ENCODE measurements at regions not wholly inside any gene's neighbourhood (a gene's known extent, or its start where the extent isn't known, plus 50 kb on each side); places are given as distances from the start of the nearest gene placed in this dataset.
A peak's percentile ranks its signal among the peaks of the same experiment; 100 is the strongest.

GRCh38 chr6:40685862-40686261 lies 98.7 kb upstream of the LRFN2 start:
- Mint-ChIP-seq H3K27ac (no peak overlapping the region), H3K4me3 (peak overlapping the region in 1 of 10 donors; percentile 39), H3K27me3 (peaks cover 9 to 30% (median 21%) of the 10 kb centered on the region in 5 donors), H3K36me3 (peaks cover 0 to 7% (median 0%) of the 10 kb centered on the region in 5 donors), H3K9me3 (peaks cover 2 to 13% (median 6%) of the 10 kb centered on the region in 11 donors), H3K4me1 (peaks cover 0 to 1% (median 0%) of the 10 kb centered on the region in 7 donors)
- Histone ChIP-seq H3K4me3 (ENCODE audit: low read length) (no peak overlapping the region), H3K27ac (ENCODE audit: low read depth, low read length) (no peak overlapping the region), H3K9me3 (ENCODE audit: control insufficient read depth in 2 of 3, low read length in 3 of 3) (peaks cover 0 to 10% (median 0%) of the 10 kb centered on the region in 3 experiments), H3K36me3 (ENCODE audit: control insufficient read depth in 2 of 3, insufficient read depth in 3 of 3, low read length in 3 of 3) (no peaks in the 10 kb centered on the region), H3K4me1 (ENCODE audit: control insufficient read depth in 2 of 2, insufficient read depth in 2 of 2, low read length in 2 of 2) (no peaks in the 10 kb centered on the region), H3K27me3 (ENCODE audit: control insufficient read depth in 2 of 2, insufficient read depth in 2 of 2, low read length in 2 of 2) (no peaks in the 10 kb centered on the region)
- ChIA-PET POLR2A (no interaction called here), CTCF (no interaction called here)
- intact Hi-C loops (cut with micrococcal nuclease), result no loop called here
- no peak for ATAC-seq
- no peak for DNase-seq

- peaks cover 0 to 25% (median 15%) of the 10 kb centered on the region in 5 donors for H3K27me3 Mint-ChIP-seq
- Histone ChIP-seq H3K4me3 (ENCODE audit: low read length) (no peak overlapping the region), H3K4me1 (ENCODE audit: control insufficient read depth in 2 of 2, insufficient read depth in 2 of 2, low read length in 2 of 2) (no peaks in the 10 kb centered on the region), H3K36me3 (ENCODE audit: control insufficient read depth in 2 of 3, insufficient read depth in 3 of 3, low read length in 3 of 3) (no peaks in the 10 kb centered on the region), H3K9me3 (ENCODE audit: control insufficient read depth in 2 of 3, low read length in 3 of 3) (peaks cover 0 to 10% (median 0%) of the 10 kb centered on the region in 3 experiments), H3K27ac (ENCODE audit: low read depth, low read length) (no peak overlapping the region), H3K27me3 (ENCODE audit: control insufficient read depth in 2 of 2, insufficient read depth in 2 of 2, low read length in 2 of 2) (no peaks in the 10 kb centered on the region)
- no peak overlapping the region for H3K4me3 Mint-ChIP-seq
- H3K9me3 Mint-ChIP-seq, result peaks cover 4 to 23% (median 9%) of the 10 kb centered on the region in 11 donors
- H3K36me3 Mint-ChIP-seq, result peaks cover 0 to 9% (median 4%) of the 10 kb centered on the region in 5 donors
- intact Hi-C loops (cut with micrococcal nuclease), result no loop called here
- H3K27ac Mint-ChIP-seq, result no peak overlapping the region
- no peak for DNase-seq
- POLR2A ChIA-PET, result no interaction called here
- CTCF ChIA-PET, result no interaction called here
- H3K4me1 Mint-ChIP-seq, result no peaks in the 10 kb centered on the region
- ATAC-seq, result no peak
Measured at GRCh38 chr6:40681622-40682021, 94.5 kb upstream of the LRFN2 start.

GRCh38 chr6:40678941-40679340 lies 91.8 kb upstream of the LRFN2 start:
- ATAC-seq, result no peak
- H3K4me1 Mint-ChIP-seq, result no peaks in the 10 kb centered on the region
- ChIA-PET POLR2A (no interaction called here), CTCF (no interaction called here)
- no peaks in the 10 kb centered on the region for H3K27me3 ChIP-seq (ENCODE audit: control insufficient read depth in 2 of 2, insufficient read depth in 2 of 2, low read length in 2 of 2)
- DNase-seq, result no peak
- no peaks in the 10 kb centered on the region for H3K36me3 ChIP-seq (ENCODE audit: control insufficient read depth in 2 of 3, insufficient read depth in 3 of 3, low read length in 3 of 3)
- H3K4me3 ChIP-seq (ENCODE audit: low read length), result no peak overlapping the region
- no peaks in the 10 kb centered on the region for H3K9me3 ChIP-seq (ENCODE audit: control insufficient read depth in 2 of 3, low read length in 3 of 3)
- peaks cover 0 to 22% (median 12%) of the 10 kb centered on the region in 5 donors for H3K27me3 Mint-ChIP-seq
- no peak overlapping the region for H3K4me3 Mint-ChIP-seq
- no peak overlapping the region for H3K27ac ChIP-seq (ENCODE audit: low read depth, low read length)
- no peaks in the 10 kb centered on the region for H3K4me1 ChIP-seq (ENCODE audit: control insufficient read depth in 2 of 2, insufficient read depth in 2 of 2, low read length in 2 of 2)
- peaks cover 0 to 10% (median 3%) of the 10 kb centered on the region in 11 donors for H3K9me3 Mint-ChIP-seq
- intact Hi-C loops (cut with micrococcal nuclease), result no loop called here
- no peak overlapping the region for H3K27ac Mint-ChIP-seq
- peaks cover 0 to 6% (median 4%) of the 10 kb centered on the region in 5 donors for H3K36me3 Mint-ChIP-seq

- intact Hi-C loops (cut with micrococcal nuclease), result no loop called here
- CTCF ChIA-PET, result no interaction called here
Measured at GRCh38 chr6:40674170-40674569, 87.0 kb upstream of the LRFN2 start.

GRCh38 chr6:40672087-40672486 lies 84.9 kb upstream of the LRFN2 start:
- ATAC-seq, result no peak
- POLR2A ChIA-PET, result no interaction called here
- Mint-ChIP-seq H3K4me1 (no peaks in the 10 kb centered on the region), H3K27ac (no peak overlapping the region), H3K27me3 (peaks cover 0 to 15% (median 4%) of the 10 kb centered on the region in 5 donors), H3K36me3 (peaks cover 0 to 4% (median 0%) of the 10 kb centered on the region in 5 donors), H3K4me3 (no peak overlapping the region), H3K9me3 (peaks cover 0 to 17% (median 3%) of the 10 kb centered on the region in 11 donors)
- no peaks in the 10 kb centered on the region for H3K36me3 ChIP-seq (ENCODE audit: control insufficient read depth in 2 of 3, insufficient read depth in 3 of 3, low read length in 3 of 3)
- H3K9me3 ChIP-seq (ENCODE audit: control insufficient read depth in 2 of 3, low read length in 3 of 3), result no peaks in the 10 kb centered on the region
- H3K27ac ChIP-seq (ENCODE audit: low read depth, low read length), result no peak overlapping the region
- H3K4me3 ChIP-seq (ENCODE audit: low read length), result no peak overlapping the region
- no peaks in the 10 kb centered on the region for H3K27me3 ChIP-seq (ENCODE audit: control insufficient read depth in 2 of 2, insufficient read depth in 2 of 2, low read length in 2 of 2)
- H3K4me1 ChIP-seq (ENCODE audit: control insufficient read depth in 2 of 2, insufficient read depth in 2 of 2, low read length in 2 of 2), result no peaks in the 10 kb centered on the region
- DNase-seq, result no peak
- CTCF ChIA-PET, result no interaction called here
- intact Hi-C loops (cut with micrococcal nuclease), result no loop called here

More at GRCh38 chr6:40674170-40674569, 87.0 kb upstream of the LRFN2 start:
- ATAC-seq (no peak), DNase-seq (no peak)
- no peak overlapping the region for H3K27ac ChIP-seq (ENCODE audit: low read depth, low read length)
- Mint-ChIP-seq H3K27ac (no peak overlapping the region), H3K4me3 (no peak overlapping the region), H3K9me3 (peaks cover 0 to 14% (median 3%) of the 10 kb centered on the region in 11 donors), H3K27me3 (peaks cover 0 to 16% (median 4%) of the 10 kb centered on the region in 5 donors), H3K36me3 (peaks cover 0 to 9% (median 4%) of the 10 kb centered on the region in 5 donors), H3K4me1 (no peaks in the 10 kb centered on the region)
- H3K4me3 ChIP-seq (ENCODE audit: low read length), result no peak overlapping the region
- no peaks in the 10 kb centered on the region for H3K27me3 ChIP-seq (ENCODE audit: control insufficient read depth in 2 of 2, insufficient read depth in 2 of 2, low read length in 2 of 2)
- no peaks in the 10 kb centered on the region for H3K4me1 ChIP-seq (ENCODE audit: control insufficient read depth in 2 of 2, insufficient read depth in 2 of 2, low read length in 2 of 2)
- no peaks in the 10 kb centered on the region for H3K36me3 ChIP-seq (ENCODE audit: control insufficient read depth in 2 of 3, insufficient read depth in 3 of 3, low read length in 3 of 3)
- POLR2A ChIA-PET, result no interaction called here
- H3K9me3 ChIP-seq (ENCODE audit: control insufficient read depth in 2 of 3, low read length in 3 of 3), result no peaks in the 10 kb centered on the region

- intact Hi-C loops (cut with micrococcal nuclease), result no loop called here
- Histone ChIP-seq H3K4me1 (ENCODE audit: control insufficient read depth in 2 of 2, insufficient read depth in 2 of 2, low read length in 2 of 2) (no peaks in the 10 kb centered on the region), H3K9me3 (ENCODE audit: control insufficient read depth in 2 of 3, low read length in 3 of 3) (no peaks in the 10 kb centered on the region), H3K4me3 (ENCODE audit: low read length) (no peak overlapping the region), H3K36me3 (ENCODE audit: control insufficient read depth in 2 of 3, insufficient read depth in 3 of 3, low read length in 3 of 3) (no peaks in the 10 kb centered on the region), H3K27me3 (ENCODE audit: control insufficient read depth in 2 of 2, insufficient read depth in 2 of 2, low read length in 2 of 2) (no peaks in the 10 kb centered on the region), H3K27ac (ENCODE audit: low read depth, low read length) (no peak overlapping the region)
- CTCF ChIA-PET, result no interaction called here
- Mint-ChIP-seq H3K4me1 (no peaks in the 10 kb centered on the region), H3K27me3 (peaks cover 0 to 18% (median 4%) of the 10 kb centered on the region in 5 donors), H3K9me3 (peaks cover 0 to 21% (median 4%) of the 10 kb centered on the region in 11 donors), H3K27ac (no peak overlapping the region), H3K4me3 (no peak overlapping the region), H3K36me3 (peaks cover 0 to 4% (median 0%) of the 10 kb centered on the region in 5 donors)
- DNase-seq (no peak), ATAC-seq (no peak)
- POLR2A ChIA-PET, result no interaction called here
Measured at GRCh38 chr6:40671694-40672050, 84.5 kb upstream of the LRFN2 start.

GRCh38 chr6:40671001-40671693 lies 84.0 kb upstream of the LRFN2 start:
- Histone ChIP-seq H3K27me3 (ENCODE audit: control insufficient read depth in 2 of 2, insufficient read depth in 2 of 2, low read length in 2 of 2) (no peaks in the 10 kb centered on the region), H3K36me3 (ENCODE audit: control insufficient read depth in 2 of 3, insufficient read depth in 3 of 3, low read length in 3 of 3) (no peaks in the 10 kb centered on the region), H3K27ac (ENCODE audit: low read depth, low read length) (no peak overlapping the region), H3K4me1 (ENCODE audit: control insufficient read depth in 2 of 2, insufficient read depth in 2 of 2, low read length in 2 of 2) (no peaks in the 10 kb centered on the region), H3K4me3 (ENCODE audit: low read length) (no peak overlapping the region), H3K9me3 (ENCODE audit: control insufficient read depth in 2 of 3, low read length in 3 of 3) (peaks cover 0 to 4% (median 0%) of the 10 kb centered on the region in 3 experiments)
- ChIA-PET POLR2A (no interaction called here), CTCF (no interaction called here)
- intact Hi-C loops (cut with micrococcal nuclease), result no loop called here
- no peak for ATAC-seq
- Mint-ChIP-seq H3K27me3 (peaks cover 0 to 18% (median 4%) of the 10 kb centered on the region in 5 donors), H3K4me1 (no peaks in the 10 kb centered on the region), H3K4me3 (no peak overlapping the region), H3K9me3 (peaks cover 0 to 26% (median 5%) of the 10 kb centered on the region in 11 donors), H3K27ac (peak overlapping the region in 1 of 9 donors; percentile 41), H3K36me3 (peaks cover 0 to 4% (median 0%) of the 10 kb centered on the region in 5 donors)
- DNase-seq, result no peak

Data from naive thymus-derived CD4-positive, alpha-beta T cell (primary cell).